Embryonic facial prominence (tissue), 1 donor: ENCODE measurements at regions not wholly inside any gene's neighbourhood (a gene's known extent, or its start where the extent isn't known, plus 50 kb on each side); places are given as distances from the start of the nearest gene placed in this dataset.
A peak's percentile ranks its signal among the peaks of the same experiment; 100 is the strongest.

Experiments
- DNase-seq: peaks from one replicate; pipeline ENCODE4 v3.0.0-alpha.2; 2016; ENCODE audit errors: extremely low spot score

DNA sequence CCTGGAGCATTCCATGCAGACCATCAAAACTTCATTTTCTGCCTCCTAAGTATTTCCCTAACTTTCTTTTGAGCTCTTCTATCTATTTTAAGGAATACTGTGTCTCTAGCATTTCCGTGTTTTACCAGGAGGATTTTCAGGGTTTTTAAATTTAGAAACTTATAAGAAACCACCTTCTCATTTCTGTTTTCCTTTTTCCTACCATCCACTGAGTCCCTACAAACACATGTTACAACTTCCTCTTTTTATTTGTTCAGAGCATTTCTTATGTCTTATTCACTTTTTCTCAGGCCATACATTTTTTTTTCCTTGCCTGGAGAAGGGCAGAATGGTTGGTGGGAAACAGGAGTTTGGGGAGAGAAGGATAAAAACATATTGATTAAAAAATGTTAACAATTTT lies 130.0 kb upstream of the BMP5 start:
- no peak for DNase-seq

DNA sequence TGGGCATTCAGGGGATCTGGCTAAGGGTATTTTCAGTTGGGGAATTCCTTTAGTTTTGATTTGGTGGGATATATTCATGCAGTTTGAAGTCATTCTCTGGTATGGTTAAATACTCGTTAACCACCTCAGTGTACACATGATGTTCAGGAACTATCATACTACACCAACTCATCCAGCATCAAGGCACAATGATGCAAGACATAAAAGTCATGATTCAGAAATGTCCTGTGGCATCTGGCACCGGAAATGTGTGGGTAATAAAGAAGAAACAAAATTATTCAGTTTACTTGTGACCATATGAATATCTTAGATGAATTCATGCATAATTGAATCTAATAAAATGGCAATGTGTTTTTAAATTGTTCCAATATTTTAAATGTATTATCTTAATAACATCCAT lies 129.0 kb upstream of the BMP5 start:
- DNase-seq: no peak

DNA sequence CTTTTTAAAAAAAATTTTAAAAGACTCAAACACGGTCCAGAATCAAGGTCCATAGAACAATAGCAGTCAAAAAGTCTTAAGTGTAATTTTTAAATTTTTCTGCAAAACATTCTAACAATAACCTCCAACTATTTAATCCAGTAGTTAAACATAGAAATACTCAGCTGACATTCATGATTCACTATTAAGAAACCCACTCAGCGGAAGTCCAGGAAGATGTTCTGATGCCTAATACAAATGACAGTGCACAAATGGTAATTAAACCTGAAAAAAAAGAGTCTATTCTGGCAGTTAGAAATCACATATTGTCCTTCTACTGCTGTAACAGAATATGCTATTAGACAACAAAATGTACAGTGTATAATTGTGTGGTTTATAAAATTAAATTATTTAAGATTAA lies 128.2 kb upstream of the BMP5 start:
- DNase-seq: no peak

DNA sequence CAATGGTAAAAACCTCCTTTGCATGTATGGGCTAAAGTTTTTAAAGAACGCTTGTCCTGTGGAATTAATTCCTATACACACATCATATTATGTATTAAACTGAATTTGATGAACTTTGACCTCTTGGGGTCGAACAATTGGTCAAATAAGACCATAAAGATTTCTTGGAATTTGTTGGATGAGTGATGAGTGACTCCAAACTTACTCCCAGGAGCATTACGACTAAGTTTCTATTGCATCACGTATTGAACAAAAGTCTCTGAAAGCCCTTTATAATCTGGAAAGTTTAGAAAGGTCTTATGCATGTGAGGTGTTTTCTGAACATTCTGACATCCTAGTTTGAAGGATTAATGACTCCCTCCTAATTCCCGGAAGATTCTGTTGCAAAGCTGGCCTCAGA lies 126.9 kb upstream of the BMP5 start:
- no peak for DNase-seq

DNA sequence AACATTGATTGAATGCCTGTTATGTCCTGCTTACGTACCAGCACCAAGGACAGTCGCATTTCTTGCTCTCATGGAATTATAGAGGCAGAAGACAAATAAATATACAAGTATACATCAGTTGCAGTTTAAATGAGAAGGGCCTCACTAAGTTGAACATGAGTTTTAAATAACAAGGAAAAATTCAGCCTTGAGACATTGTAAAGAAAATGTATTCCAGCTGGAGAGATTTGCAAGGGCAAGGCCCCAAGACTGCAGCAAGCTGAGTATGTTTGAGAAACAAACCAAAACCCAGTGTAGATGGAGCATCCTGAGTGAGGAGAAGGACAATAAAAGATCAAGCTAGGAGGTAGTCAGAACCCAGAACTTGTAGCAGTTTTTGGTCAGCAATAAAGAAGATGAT lies 123.2 kb upstream of the BMP5 start:
- no peak for DNase-seq

DNA sequence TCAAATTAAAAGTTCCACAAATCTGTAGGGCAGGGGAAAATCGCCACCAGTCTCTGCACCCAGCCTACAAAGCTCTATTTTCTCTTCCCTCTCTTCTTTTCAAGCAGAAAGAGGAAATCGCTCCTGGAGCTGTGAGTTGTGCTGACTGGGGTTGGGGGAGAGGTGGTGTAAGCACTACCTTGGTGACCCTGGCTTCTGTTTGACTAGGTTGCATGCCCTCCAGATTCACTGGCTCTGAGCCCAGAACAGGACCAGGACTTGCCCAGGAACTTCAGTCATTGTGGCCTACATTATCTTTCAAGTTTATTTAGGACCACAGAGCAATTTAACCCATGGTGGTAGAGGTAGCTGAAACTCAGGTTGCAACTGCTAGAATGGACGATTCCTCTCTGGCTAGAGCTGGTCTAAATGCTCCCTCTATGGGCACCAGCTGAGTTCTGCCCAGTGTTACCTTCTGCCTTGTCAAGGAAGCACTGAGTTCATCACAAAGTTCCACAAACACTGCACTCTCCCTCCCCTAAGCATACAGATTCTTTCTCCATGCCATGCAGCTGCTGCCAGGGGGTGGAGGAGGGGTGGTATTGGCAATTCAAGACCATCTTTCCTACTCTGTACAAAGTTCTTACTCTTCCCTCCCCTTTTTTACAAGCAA lies 122.0 kb upstream of the BMP5 start:
- DNase-seq: no peak

DNA sequence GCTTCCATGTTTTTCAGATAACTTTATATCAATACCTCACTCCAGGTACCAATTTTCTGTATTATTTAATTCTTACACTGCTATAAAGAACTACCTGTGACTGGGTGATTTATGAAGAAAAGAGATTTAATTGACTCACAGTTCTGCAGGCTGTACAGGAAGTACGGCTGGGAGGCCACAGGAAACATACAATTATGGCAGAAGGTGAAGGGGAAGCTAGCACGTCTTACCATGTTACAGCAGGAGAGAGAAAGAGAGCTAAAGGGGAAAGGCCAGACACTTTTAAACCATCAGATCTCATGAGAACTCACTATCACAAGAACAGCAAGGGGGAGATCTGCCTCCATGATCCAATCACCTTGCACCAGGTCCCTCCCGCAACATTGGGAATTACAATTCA lies 119.1 kb upstream of the BMP5 start:
- no peak for DNase-seq

DNA sequence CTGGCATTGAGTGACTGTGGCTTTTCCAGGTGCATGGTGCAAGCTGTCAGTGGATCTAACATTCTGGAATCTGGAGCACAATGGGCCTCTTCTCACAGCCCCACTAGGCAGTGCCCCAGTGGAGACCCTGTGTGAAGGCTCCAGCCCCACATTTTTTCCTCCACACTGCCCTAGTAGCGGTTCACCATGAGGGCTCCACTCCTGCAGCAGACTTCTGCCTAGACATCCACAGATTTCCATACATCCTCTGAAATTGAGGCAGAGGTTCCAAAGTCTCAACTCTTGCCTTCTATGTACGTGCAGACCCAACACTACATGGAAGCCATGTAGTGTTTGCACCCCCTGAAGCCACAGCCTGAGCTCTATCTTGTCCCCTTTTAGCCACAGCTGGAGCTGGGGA lies 118.0 kb upstream of the BMP5 start:
- DNase-seq: no peak

DNA sequence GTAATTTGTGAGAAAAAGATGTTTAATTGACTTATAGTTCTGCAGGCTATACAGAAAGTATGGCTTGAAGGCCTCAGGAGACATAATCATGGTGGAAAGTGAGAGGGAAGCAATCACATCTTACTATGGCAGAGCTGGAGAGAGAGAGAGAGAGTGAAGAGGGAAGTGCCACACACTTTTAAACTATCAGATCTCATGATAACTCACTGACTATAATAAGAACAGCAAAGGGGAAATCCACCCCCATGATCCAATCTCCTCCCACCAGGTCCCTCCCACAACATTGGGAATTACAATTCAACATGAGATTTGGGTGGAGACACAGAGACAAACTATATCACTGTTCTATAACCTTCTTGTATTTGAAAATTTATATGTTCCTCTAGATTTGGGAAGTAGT lies 117.2 kb upstream of the BMP5 start:
- DNase-seq: no peak

DNA sequence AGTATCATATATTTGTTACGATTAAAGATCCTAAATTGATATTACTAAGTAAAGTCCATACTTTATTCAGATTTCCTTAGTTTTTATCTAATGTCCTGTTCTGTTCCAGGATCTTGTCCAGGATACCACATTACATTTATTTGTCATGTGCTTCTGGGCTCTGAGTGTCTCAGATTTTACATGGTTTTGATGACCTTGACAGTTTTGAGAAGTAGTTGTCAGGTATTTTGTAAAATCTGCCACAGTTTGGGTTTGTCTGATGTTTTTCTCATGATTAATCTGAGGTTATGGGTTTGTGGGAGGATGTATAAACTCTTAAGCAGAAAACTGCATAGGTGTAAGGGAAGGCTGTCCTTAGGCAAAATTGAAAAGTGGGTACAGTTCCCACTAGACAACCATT lies 109.9 kb upstream of the BMP5 start:
- DNase-seq: no peak

DNA sequence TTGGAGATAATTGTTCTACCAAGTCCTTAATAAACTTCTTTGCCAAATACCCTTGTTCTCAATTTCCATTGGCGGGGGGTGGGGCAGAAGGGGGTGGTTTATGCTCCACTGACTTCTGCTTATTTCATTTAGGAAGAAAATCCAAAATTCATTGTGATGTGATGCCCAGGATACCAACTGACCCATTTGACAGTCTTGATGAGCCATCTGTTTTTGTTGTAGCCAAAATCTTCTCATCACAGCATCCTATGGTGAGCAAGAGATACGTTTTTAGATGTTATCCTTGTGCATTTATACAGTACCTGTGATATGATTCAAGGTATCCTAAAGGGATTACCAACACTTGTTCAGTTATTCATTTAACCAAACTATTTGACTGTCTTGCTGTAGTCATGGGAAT lies 108.5 kb upstream of the BMP5 start:
- DNase-seq: no peak

DNA sequence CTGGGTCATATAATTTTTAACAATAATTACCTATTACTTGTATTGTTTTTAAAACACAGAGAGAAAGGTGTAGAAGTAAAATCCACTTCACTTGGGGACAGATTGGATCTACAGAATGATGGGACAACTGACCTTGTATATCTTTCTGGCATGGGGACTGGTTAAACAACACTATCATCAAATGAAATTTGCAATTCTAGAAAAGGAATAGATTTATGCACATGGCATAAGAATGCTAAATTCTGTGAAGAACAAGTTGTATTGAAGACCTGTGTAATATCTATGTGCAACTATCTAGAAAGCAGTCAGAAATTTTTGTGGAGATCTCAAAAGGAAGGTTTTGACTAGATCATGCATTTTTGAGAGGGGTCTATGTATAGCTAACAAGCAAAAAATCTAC lies 106.3 kb upstream of the BMP5 start:
- no peak for DNase-seq

DNA sequence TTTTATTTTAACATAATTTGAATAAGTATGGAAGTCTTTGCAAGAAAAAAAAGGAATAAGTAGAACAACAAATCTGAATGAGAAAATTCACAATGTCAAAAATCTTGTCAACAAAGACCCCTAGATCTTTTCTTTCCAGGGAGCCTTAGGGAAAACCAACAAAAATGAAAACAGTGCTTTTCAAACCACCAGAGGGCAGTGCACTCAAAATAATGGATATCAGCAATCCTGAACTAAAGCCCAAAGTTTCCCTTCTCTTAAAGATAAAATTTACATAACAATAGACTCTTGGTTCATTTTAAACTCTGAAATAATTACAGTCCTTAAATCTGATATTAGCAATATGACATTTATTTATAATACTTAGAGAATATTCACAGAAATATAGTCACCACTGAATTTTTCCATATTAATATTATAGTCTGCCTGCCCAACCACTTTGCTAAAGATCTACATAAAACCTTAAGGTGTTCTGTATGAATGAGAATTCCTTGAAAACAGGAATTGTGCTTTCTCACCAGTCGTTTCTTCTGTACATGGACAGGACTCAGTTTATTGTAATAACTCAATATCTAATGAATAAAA lies 105.3 kb upstream of the BMP5 start:
- DNase-seq: peak; percentile 34

DNA sequence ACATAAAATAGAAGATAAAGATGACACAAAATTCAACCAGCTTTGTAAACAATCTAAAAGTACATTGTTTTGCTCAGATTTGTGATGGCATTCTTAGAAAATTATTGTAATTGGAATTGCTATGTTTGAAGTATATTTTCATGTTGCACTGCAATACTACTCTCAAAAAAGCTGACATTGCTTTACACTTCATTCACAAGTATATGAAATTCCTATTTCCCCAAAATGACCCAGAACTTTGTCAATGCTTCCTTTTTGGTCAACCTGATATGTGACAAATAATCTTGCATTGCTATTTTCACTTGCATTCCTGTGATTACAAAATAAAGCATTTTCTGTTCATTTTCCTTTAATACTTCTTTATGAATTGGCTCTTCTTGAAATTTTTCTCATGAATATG lies 104.1 kb upstream of the BMP5 start:
- DNase-seq: no peak

DNA sequence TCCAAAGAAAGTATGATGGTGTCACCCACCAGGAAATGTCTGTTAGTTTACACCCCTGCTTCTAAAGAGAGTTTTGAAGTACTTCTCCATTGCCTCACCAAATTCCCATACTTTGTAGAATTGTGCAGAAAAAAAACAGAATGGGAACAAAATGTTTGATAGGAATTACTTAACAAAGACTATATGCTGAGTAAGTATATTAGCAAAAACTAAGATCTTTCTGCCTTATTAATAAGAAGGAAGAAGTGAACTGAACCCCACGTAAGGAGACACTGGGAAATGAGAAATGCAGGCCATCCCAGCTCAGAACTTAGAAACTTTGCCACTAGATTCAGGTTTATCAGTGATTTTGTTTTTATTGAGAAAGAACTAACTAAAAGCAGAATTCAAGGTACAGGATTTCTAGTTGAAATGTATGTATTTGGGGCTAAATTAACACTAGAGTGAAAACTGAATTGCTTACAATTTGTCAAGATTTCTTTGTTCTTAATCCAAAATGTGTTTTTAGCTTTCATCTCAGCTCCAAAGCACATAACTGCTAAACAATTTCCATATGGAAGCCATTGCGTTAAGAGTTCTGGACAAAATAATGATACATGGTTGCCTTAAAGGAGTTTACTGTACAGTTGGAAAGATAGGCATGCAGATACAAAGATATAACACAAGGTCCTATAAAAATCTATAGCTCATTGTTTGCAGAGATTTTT lies 102.7 kb upstream of the BMP5 start:
- DNase-seq: no peak

DNA sequence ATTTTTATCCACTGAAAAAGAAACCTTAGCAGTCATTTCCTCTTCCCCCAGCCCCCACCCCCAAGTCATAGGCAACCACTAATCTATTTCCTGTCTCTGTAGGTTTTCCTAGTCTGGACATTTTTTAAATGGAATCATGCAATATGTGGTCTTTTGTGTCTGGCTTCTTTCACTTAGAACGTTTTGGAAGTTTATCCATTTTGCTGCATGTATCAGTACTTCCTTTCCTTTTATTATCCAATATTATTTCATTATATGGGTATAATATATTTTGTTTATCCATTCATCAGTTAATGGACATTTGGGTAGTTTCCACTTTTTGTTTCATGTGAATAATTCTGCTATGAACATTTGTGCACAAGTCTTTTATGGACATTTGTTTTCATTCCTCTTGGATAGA lies 99.3 kb upstream of the BMP5 start:
- no peak for DNase-seq

DNA sequence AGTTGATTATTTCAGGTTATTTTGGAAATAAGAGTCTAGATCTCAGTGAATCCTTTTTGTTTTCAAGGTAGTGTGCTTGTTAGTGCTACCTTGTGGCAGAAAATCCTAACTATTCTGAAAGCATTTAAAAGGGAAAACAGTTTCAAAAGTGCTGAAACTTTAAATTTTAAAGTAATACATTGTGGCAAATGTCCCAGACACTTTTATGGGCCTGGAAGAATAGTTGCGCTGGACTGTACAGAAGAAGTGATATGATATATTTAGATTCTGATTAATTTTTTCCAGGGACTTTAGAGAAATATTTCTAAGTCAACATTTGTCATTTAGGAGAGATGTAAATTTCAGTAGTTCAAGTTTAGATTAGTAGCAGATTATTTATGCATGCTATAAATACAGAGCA lies 96.7 kb upstream of the BMP5 start:
- no peak for DNase-seq

DNA sequence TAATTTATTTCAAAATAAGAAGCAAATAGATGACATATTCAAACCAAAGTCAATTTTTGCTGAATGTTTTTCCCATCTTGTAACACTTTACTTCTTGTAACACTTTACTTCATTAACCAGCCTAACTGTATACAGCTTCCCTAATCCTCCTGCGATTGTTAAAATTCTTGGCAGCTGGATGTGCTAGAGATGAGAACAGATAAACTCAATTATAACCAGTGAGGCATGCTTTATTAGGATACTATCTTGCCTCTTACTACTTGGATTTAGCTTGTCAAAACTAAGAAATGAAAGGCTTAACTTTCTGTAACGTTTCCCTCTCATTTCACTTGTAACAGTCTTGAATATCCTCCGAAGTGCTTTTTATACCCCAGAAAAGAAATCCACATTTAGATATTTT lies 94.1 kb upstream of the BMP5 start:
- DNase-seq: no peak

DNA sequence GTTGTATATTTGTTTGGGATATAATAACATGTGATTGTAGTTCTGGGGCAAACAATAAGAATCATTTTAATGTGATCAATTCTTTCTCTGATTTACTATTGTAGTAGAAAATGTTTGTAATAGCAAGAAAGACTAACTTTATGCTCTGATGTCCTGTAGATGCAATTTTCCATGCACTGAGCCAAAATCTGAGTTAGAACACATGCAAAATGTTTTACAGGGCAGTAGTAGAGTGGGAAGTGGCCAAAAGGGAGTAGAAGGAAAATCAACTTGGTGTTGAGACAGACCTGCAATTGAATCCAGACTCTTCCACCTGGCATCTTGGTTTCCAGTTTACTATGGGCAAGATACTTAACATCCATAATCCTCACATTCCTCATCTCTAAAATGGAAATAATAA lies 93.5 kb upstream of the BMP5 start:
- no peak for DNase-seq

DNA sequence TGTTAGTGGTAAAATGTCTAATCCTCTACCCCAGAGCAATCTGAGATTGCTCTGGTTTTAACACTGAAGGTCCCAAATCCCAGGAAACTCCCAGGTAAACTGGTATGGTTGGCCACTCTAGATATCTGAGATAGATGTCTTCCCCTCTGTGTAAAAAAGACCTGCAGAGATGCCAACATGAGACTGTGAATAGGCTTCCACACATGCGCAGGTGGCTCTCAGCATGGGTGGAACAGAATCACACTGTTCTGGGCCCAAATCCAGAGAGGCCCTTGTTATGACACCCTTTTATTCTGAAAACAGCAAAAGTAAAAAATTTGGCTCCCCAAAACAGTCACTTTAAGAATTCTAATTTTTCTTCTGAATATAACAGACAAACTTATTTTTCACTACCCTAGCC lies 88.7 kb upstream of the BMP5 start:
- no peak for DNase-seq

DNA sequence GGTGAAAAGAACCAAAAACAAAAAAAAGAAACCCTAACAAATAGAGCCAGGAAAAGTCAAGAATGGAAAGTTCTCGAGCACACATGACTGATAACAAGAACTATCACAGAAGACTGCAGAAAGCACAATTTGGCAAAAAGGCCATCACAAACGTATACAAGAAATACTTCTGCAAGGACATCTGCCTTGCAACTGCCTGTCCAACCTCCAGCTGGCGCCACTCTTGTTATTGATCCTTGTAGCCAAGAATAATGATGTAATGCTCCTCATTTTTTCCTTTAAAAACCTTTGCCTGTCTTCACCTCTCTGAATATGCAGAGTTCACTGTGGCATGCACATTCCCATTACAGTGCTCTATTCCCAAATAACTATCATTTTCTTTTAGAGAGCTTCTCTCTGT lies 87.9 kb upstream of the BMP5 start:
- DNase-seq: no peak

DNA sequence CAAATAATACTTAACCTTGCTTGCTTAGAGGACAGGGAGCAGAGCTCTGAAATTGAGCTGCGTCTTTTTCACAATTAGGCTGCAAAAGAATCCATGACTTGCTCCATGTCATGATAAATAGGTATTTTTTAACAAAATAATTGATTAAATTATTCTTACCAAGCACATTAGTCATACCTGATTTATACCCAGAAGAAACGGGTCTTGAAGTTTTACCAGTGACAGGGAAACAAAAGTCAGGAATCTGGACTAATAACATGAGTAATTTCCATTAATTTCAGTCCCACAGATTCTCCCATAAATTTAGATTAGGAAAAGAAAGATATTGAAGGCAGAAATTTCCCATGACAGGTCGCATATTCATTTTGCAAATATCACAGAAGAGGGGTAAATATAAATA lies 85.0 kb upstream of the BMP5 start:
- no peak for DNase-seq

DNA sequence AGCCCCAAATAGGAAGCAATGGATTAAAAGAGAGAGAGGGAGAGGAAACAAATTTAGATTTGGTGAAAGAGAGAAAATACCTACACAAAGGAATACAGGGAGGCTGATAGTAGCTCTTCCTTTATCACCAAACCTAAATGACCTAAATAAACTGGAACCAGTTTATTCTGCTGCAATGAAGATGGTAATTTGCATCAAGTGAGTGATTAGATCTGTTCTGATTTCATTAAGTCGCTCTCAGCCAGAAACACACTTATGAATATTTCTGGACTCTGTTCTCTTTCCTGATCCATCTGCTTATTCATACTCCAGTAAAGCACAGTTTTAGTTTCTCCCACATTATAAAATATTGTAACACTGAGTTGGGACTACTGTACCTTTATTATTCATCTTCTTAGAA lies 83.4 kb upstream of the BMP5 start:
- no peak for DNase-seq

DNA sequence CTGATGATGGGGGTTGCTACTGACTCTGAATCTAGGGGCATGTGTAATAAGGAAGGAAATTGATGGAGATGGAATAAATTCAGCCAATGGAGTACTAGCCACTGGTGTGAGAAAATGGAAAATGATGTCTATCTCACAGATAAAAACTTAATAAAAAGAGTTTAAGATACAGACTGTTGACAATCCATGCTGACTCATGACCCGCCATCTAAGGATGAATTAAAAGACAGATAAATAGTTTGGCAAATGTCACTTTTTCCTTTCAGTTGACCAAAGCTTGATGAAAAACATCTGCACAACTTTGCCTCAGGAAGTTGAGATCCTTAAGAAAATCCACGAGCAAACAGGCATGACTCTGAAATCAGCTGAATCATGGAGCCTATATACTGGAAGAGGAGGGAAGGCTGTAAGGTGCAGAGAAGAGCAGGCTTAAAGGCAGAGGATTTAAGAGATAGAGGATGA lies 82.6 kb upstream of the BMP5 start:
- DNase-seq: no peak
